AML-193 (cell line): ENCODE measurements at regions not wholly inside any gene's neighbourhood (a gene's known extent, or its start where the extent isn't known, plus 50 kb on each side); places are given as distances from the start of the nearest gene placed in this dataset.
"Not testable (repeated sequence)": the region's sequence is repeated elsewhere in the genome, so short reads cannot be mapped to it uniquely, and the experiment has no call there.

Experiments used
- DNase-seq, 2 experiments: peaks; one replicate each; lab custom pipeline; 2025; lab: John Stamatoyannopoulos, UW

GRCh38 chr5:98206566-98206965 is 566.9 kb upstream of the RGMB start:
- no peak for DNase-seq

GRCh38 chr5:98209418-98209817 is 564.0 kb upstream of the RGMB start:
- no peak for DNase-seq

- DNase-seq = no peak
These were observed 559.0 kb upstream of the RGMB start for GRCh38 chr5:98214240-98215051.

- no peak for DNase-seq
These were observed 556.3 kb upstream of the RGMB start for GRCh38 chr5:98217138-98217537.

GRCh38 chr5:98218838-98219237 is 554.6 kb upstream of the RGMB start:
- no peak for DNase-seq

- DNase-seq = no peak
These were observed 546.0 kb upstream of the RGMB start for GRCh38 chr5:98227489-98227888.

- DNase-seq = no peak
These were observed 542.4 kb upstream of the RGMB start for GRCh38 chr5:98231089-98231488.

GRCh38 chr5:98237794-98238193 is 535.7 kb upstream of the RGMB start:
- not testable (repeated sequence) for DNase-seq

- no peak for DNase-seq
These were observed 529.5 kb upstream of the RGMB start for GRCh38 chr5:98243972-98244371.

- no peak for DNase-seq
These were observed 524.5 kb upstream of the RGMB start for GRCh38 chr5:98248949-98249348.

GRCh38 chr5:98258939-98259338 is 514.5 kb upstream of the RGMB start:
- DNase-seq = no peak

- no peak for DNase-seq
These were observed 513.9 kb upstream of the RGMB start for GRCh38 chr5:98259595-98259994.

- no peak for DNase-seq
These were observed 510.4 kb upstream of the RGMB start for GRCh38 chr5:98263084-98263483.

GRCh38 chr5:98268162-98268860 is 505.2 kb upstream of the RGMB start:
- no peak for DNase-seq

GRCh38 chr5:98275980-98276379 is 497.5 kb upstream of the RGMB start:
- no peak for DNase-seq

GRCh38 chr5:98282521-98282920 is 490.9 kb upstream of the RGMB start:
- DNase-seq = no peak

- no peak for DNase-seq
These were observed 481.0 kb upstream of the RGMB start for GRCh38 chr5:98292496-98292895.

GRCh38 chr5:98296426-98296825 is 477.0 kb upstream of the RGMB start:
- no peak for DNase-seq

- DNase-seq = no peak
These were observed 474.0 kb upstream of the RGMB start for GRCh38 chr5:98299435-98299834.

GRCh38 chr5:98301547-98301946 is 471.9 kb upstream of the RGMB start:
- DNase-seq = no peak

GRCh38 chr5:98307811-98308210 is 465.7 kb upstream of the RGMB start:
- DNase-seq = no peak

- DNase-seq = no peak
These were observed 465.2 kb upstream of the RGMB start for GRCh38 chr5:98308231-98308630.

- DNase-seq = no peak
These were observed 464.5 kb upstream of the RGMB start for GRCh38 chr5:98308960-98309359.
